Activated CD4-positive, alpha-beta T cell treated with anti-CD3 and anti-CD28 coated beads, Interleukin-2, amount 50 U/mL, for 16 hours (primary cell): ENCODE measurements at regions not wholly inside any gene's neighbourhood (a gene's known extent, or its start where the extent isn't known, plus 50 kb on each side); places are given as distances from the start of the nearest gene placed in this dataset.
A peak's percentile ranks its signal among the peaks of the same experiment; 100 is the strongest.
"Not testable (repeated sequence)": the region's sequence is repeated elsewhere in the genome, so short reads cannot be mapped to it uniquely, and the experiment has no call there.

Experiments
- DNase-seq: peaks from one replicate; pipeline ENCODE4 v3.0.0-alpha.2; 2020

DNA sequence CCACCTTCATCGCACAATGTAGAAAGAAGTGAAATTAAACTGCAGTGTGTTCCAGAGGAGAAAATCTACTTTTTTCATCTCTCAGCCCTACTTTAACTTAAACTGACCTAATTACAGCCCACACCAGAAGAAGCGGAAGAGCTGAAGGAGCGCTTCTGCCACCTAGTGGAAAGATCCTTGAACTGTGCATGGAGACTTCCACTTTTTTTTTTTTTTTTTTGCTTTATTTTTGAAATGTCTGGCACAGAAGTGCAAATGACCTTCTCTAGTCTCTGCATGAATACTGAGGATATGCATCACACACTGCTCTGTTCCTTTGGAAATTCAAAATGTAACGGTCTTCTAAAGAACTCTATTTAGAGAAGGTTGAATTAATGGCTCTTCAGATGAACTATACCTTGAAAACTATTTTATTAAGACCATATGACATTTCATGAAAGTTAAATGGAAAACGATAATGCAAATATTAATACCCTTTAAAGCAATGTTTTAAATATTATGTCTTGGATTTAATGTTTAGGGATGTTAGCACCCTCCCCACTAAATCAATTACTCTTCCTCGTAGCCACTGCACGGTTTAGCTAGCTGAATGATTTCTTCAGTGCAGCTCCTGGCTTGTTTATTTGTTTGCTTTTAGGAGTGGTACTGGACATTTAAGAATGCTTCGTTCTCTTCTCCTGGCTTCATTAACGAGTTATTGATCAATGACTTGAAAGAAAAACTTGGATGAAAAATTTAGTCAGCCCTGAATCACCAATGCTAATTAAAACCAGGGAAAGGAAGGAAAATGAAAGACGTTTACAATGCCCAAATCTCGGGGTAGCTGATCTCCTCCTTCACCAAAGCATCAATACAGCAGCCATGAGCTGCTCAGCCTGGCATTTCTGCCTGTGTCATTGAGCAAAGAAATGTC, 569.6 kb upstream of the GJE1 start:
- peak; percentile 63 for DNase-seq

DNA sequence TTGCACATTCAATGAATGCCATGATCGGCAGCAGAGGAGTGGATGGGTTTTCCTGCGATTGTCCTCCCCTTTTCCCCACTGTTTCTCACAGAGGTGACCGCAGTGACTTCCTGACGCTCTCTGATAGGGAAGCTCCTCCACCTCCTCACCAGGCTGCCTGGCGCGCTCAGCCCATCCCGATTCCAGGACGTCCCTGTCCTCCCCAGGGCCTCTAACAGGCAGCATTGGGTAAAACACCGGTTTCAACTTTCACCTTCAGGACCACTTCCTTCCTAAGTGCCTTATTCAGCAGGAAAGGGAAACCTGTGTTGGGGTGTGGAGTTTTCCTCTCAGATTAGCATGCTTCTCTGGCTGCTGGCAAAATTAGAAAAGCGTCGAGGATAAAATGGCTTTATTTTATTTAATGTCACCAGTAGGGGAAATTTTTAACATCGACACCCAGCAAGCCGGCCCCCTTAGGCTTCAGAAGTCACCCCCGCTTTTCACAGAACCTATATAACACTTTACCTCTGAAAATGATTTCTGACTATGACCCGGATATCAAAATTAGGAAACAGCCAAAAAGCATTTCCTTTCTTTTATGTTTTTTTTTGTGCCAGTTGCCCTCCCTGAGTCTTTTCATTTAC, 570.4 kb upstream of the GJE1 start:
- DNase-seq, result peak; percentile 2

DNA sequence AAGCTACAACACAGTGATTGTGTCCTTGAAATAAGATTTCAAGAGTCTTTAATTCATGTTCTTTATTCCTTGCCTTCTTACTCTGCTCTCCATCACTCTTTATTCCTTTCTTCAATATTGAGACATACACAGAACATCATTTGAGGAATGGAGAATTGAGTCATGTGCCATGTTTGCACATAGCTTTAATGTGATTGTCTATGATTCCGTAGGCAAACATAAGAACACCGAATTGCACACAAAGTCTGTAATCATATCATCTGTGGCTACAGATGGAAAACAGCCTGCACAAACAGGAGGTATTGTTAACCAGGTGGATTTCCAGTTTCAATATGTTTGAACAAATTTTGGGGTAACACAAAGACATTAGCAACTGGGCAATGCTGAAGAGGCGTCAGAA, 571.6 kb upstream of the GJE1 start:
- no peak for DNase-seq

DNA sequence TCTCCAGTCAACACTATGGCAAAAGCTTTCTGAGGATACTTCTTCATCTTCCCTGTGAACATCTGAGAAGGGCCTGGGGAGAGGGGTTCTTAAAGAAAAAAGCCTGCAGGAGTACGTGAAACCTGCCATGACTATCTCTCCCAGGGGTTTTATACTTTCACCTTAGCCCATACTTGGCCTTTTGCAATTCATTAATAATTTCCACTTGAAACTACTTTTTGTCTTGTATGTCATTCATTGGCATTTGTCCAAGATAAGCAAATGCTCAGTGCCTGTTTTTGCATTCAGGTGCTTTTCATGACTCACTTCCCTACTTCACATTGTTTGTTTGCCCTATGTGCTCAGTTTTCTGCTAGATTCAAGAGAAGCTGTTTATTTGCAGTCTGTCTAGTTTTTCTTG, 580.3 kb upstream of the GJE1 start:
- no peak for DNase-seq

DNA sequence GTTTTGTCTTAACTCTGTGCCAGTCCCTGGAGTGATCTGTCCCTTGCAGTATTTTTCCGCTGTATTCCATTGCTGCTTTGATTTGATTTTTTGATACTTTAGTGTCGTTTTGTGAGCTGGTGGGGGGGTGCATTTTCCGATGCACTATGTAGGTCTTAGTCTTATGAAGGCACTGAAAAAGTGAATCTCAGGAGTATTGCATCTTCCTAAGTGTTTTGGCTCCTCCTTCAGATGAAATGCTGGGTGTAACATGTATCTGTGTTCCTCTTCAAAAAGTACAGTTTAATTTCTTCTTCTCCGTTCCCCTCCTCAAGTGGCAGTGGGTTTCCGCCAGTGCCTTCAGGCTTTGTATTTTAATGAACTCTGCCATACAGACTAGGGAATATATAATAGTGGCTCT, 580.7 kb upstream of the GJE1 start:
- DNase-seq, result no peak

DNA sequence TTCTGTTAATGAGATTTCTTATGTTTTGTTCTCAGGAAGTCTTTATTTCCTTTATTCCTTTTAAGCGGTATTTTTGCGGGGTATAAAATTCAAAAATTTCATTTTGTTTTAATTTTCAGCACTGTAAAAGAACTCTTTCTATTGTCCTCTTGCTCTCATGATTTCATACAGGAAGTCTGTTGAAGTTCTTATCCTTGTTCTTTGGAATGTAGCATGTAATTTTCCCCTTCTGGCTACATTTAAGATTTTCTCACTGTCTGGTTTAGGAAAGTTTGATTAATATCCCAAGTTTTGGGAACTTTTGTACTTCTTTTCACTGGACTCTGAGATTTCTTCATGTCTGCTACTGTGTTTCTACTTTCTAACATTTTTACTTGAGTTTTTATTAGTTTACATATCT, 581.4 kb upstream of the GJE1 start:
- no peak for DNase-seq

DNA sequence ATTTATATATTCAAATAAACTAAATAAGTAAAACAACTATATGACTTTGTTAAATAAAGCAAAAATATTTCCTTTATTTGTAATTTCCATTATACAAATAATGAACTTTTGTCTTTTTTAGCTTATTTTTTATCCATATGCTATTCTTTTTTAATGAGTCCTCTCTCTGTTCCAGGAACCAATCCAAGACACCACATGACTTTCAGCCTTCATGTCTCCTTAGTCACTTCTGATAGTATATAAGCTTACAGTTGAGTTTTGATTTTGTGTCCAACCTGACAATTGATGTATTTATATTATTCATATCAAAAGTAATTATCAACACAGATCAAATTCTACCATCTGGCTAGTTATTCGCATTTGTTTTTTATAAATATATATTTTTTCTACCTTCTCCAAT, 582.3 kb upstream of the GJE1 start:
- no peak for DNase-seq

DNA sequence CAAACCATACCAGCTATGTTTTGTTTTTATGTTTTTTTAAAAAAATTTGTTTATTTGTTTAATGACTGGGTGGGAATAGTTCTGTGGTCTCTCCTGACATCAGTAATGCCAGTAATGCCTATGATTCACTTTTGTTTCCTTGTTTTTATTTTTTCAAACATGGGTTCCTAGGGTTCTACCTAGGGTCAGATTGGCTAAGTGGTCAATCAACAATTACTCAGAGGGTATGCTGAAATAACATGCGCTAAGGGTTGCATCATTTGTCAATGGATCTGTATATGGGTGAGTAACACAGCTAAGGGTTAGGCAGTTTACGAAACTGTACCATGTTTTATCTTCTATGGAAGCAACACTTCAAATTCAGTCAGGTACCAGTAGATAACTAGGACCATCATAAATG, 583.8 kb upstream of the GJE1 start:
- DNase-seq, result no peak

DNA sequence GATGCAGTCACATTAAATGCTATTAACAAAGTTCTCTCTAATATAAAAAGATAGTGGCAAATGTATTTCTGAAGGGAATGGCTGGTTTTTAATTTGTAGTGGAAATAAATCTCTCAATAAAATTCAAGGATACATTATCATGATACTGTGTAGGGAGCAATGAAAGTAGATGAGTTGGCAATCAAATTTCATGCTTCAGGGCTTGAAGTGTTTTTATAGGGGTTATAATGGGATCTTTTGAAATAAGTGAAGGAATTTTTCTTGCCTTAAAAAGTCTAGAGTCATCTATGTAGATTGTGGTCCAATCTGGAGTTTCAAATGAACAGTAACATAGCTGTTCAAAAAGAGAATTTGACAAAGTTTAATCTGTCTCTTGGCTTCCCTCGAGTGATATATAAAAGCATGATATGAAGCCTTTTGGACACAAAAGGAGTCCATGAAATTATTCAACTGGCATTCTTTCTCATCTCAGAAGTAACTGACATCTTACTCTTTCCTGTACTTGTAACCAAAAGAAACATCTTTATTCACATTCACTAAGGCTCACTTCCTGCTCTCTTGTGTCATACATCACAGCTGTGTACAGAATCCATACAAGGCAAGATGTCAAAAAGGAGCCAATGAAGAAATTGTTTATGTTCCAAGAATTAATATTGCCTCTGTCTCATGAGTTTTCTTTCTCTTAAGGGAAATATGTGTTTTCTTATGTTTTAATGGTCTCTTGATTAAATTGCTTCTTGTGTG, 591.0 kb upstream of the GJE1 start:
- DNase-seq, result no peak

DNA sequence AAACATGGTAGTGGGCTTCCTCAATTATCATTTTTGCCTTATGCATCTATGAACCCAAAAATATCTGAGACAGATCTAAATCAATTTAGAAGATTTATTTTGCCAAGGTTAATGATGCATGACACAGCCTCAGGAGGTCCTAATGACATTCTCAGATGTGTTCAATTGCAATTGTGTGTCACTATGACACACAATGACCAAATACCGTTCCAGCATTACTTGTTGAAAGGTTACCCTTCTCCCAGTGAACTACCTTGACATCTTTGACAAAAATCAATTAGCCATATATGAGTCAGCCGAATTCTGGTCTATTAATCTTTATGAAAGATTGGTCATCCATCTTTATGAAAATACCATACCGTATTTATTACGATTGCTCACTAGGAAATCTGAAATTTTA, 592.5 kb upstream of the GJE1 start:
- no peak for DNase-seq

DNA sequence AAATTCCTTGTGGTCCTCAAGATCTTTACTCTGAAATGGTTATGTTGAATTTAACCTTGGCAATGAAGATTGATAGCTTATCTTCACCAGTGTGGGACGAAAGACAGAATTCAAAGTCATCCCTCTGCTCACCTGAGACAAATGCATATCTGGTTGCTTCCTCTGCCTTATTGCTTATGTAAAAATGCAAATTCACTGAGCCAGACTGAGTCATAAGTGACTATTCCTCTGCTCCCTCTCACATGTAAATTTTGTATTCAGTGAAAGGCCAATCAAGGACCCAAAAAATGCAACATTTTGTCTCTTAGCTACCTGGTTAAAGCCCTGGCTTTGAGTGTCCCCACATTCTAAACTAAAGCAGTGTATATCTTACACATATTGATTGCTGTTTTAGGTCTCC, 593.1 kb upstream of the GJE1 start:
- DNase-seq, result no peak

DNA sequence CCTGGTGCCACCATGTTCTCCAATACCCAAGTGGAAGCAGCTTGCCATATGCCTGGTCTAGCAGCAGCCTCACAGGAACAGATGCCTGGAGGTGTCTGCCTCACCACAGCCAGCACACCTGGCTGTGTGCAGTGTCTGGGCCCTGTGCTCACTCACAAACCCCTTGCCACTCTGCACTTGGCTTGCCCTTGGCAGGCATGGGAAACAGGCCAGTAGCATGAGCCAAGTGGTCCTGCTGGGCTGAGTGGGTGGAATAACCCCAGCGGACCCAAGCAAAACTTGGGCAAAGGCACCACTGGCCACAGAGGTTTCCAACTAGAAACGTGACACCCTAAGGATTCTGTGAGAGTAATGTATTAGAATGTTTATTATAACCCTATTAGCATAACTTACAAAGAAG, 600.5 kb upstream of the GJE1 start:
- no peak for DNase-seq

DNA sequence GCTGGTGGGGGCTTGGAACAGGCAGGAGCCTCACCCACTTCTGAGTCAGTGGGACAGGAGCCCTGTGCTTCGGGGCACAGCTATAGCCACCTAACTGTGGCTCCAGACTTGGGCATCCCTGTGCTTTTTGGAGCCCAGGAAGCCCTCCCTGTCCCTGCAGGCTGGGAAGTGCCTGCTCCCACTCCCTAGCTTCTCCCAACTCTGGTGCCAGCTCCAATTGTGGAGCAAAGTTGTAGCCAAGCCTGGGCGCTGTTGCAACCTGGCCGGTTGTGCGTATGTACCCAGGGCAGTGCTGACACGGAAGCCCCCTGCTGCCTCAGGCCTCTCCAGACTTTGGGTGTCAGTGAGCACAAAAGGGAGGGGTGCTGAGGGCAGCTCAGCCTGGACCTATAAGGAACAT, 601.7 kb upstream of the GJE1 start:
- DNase-seq, result no peak

DNA sequence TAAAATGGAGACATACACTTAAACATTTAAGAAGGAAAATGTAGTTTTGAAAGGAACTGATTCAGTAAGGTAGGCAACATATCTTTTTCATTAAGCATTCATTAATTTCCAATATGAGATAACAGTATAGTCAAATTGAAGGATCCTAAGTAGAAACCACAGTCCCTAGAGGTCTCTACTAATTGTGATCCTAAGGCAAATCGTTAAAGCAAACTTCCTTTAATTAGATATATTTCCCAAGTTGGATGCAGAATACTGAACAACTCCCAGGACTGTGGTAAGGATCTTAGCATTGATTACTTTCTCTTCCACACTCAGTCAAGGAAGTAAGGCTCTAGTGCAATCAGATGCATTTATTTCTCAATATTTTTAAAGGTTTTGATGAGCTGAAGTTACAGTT, 604.1 kb upstream of the GJE1 start:
- no peak for DNase-seq

DNA sequence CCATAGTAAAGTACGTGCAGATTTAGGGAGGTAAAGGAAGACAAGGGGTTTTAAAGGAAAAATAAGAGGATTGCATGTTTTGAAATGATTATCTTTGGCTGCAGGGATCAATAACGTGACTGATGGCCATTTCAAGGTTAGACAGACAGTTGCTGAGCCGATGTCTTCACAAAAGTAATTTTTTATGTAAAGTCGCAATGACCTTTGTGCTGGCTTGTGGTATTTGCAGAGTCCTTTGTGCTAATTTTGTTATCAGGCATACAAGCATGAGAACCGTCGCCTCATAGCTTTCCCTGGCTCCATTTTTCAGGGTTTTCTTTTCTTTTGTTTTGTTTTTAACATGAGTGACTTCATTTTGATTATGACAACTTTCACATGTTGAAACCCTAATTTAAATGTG, 605.7 kb upstream of the GJE1 start:
- DNase-seq, result no peak

DNA sequence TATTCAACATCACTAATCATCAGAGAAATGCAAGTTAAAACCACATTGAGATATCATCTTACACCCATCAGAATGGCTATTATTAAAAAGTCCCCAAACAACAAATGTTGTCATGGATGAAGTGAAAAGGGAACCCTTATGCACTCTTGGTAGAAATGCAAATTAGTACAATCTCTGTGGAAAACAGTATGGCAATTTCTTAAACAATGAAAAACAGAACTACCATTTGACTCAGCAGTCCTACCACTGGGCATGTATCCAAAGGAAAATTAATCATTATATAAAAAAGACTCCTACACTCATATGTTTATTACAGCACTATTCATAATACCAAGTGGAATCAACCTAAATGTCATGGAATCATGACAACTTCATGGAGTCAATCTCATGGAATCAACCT, 611.3 kb upstream of the GJE1 start:
- DNase-seq, result no peak

DNA sequence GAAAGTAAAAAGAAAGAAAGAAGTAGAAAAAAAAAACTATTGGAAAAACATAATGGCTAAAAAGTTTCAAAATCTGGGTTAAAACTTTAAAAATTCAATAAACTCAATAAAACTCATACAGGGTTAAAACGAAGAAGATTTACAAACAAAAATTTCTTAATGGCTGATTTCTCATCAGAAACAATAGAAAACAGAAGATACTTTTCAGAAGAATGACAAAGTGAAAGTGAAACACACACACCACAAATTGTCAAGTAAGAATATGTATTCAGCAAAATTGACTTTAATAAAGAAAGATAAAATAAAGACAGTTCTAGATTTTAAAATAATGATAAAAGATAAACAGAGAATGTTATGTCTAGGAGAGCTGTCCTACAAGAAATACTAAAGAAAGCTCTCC, 618.9 kb upstream of the GJE1 start:
- no peak for DNase-seq

DNA sequence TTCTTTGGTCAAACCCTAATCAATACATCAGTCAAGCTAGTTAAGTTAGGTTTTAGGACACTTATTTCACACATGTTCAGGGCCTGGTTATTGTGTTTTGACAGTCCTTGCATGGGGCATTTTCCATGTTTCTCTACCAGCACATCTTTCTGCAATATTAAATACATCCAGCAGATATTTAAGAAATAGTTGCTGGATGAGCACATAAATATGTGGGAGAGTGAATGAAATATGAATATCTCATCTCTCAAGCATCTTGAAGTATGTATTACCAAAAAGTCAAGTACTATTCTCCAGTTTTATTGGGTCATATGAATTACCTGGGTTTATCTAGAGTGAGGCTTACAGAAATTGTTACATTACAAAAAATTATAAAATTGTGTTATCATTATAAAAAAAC, 621.9 kb upstream of the GJE1 start:
- no peak for DNase-seq

DNA sequence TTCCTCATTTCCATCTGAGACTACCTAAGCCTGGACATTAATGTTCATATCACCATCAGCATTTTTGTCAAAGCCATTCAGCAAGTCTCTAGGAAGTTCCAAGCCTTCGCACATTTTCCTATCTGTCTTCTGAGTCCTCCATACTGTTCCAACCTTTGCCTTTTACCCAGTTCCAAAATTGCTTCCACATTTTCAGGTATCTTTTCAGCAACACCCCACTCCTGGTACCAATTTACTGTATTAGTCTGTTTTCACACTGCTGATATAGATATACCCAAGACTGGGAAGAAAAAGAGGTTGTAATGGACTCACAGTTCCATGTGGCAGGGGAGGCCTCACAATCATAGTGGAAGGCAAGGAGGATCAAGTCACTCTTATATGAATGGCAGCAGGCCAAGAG, 626.7 kb upstream of the GJE1 start:
- not testable (repeated sequence) for DNase-seq

DNA sequence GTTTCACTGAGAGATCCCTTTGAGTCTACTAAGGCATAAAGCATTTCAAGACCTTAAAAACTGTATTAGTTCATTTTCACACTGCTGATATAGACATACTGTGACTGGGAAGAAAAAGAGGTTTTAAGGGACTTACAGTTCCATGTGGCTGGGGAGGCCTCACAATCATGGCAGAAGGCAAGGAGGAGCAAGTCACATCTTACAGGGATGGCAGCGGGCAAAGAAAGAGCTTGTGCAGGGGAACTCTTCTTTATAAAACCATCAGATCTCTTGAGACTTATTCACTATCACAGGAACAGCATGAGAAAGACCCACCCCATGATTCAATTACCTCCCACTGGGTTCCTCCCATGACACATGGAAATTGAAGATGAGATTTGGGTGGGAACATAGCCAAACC, 628.4 kb upstream of the GJE1 start:
- DNase-seq, result not testable (repeated sequence)

DNA sequence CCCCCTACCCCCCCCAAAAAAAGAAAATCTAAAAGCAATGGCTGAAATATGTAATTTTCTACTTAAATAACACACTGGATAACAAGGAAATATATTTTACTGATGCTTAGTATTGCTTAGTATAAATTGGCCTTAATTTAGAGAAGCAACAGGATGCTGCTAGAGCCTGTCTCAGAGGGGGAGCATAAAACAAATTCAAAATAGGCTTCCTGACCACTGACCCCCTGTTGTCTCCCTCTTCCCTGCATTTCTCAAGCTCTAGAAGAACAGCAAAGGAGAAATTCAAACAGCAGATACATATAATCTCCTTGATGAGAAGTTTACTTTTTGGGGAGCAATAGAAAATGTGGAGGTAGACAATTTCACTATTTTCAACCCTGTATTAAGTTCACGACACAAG, 631.1 kb upstream of the GJE1 start:
- no peak for DNase-seq

DNA sequence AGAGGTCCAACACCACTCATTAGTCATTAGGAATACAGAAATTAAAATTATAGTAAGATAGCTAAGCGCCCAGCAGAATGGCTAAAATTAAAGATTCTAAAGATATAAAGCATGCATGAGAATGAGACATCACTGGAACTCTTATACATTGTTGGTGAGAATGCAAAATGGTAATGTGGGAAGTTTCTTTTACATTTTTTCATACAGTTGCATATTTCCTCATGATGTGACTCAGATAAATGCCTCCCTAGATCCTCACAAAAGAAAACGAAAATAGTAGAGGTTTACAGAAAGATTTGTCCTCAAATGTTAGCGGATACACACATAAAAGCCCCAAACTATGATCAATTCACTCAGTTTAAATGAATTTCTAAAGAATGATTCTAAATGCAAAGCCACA, 633.7 kb upstream of the GJE1 start:
- DNase-seq, result no peak

DNA sequence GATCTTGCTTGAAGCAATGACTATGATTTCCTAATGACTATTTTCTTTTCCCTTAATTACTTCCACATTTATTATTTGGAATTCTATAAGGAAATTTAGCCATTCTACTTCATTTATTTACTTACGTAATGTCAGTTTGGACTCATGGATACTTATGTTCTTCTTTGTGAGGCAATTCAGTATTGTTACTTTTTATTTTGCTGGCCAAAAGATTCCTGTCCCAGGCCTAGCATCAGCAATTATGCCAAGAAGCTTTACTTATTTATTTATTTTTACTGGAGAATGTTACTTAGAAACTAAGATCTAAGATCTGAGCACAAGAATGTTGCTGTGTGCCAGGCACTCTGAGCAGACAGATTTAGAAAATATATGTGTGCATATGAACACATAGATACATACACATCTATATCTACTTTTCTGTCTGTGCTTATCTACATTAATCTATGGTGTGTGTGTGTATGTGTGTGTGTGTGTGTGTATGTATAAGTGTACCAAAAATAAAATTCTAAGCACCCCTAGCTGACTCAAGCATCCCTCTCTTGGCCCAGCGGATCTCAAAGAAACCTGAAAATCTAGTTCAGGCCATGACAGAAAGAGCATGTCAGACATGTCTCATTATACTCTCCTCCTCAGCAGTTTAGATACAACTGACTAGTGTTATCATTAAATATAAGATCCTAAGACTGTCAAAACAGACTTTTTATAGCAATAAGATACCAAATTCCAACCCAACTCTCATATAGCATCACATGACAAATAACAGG, 640.0 kb upstream of the GJE1 start:
- no peak for DNase-seq
